AG09319 (cell line): ENCODE measurements at regions not wholly inside any gene's neighbourhood (a gene's known extent, or its start where the extent isn't known, plus 50 kb on each side); places are given as distances from the start of the nearest gene placed in this dataset.

Experiments
- DNase-seq: peaks from one replicate; pipeline ENCODE4 v3.0.0-alpha.2; 2010; ENCODE audit warnings: low read depth; ENCODE audit errors: extremely low read depth
- TF ChIP-seq, protein P1 (sequence below): IDR thresholded peaks from 2 replicates; pipeline ENCODE4 v1.5.1; 2011; ENCODE audit warnings: low read depth, mild to moderate bottlenecking, inconsistent platforms, low read length, moderate library complexity

DNA sequence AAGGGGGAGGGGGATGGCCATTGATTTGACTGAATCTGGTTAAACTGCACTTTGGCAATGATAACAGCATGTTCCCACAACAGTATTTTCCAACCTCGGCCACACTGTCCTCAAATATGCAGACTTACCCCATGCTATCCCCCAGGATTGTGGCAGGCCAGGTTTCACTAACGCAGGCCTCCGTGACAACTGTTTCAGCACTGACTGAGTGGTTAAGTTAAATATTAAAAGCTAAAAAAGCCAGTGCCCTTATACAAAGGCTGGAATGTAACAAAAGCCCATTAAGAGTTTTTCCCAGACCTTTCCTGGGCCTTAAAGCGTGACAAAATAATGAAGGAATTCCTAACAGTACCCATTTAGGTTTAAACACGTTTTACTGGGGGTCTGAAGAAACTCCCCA is 202.9 kb downstream of the USP25 start:
- no peak for DNase-seq
- TF ChIP-seq, protein P1, sequence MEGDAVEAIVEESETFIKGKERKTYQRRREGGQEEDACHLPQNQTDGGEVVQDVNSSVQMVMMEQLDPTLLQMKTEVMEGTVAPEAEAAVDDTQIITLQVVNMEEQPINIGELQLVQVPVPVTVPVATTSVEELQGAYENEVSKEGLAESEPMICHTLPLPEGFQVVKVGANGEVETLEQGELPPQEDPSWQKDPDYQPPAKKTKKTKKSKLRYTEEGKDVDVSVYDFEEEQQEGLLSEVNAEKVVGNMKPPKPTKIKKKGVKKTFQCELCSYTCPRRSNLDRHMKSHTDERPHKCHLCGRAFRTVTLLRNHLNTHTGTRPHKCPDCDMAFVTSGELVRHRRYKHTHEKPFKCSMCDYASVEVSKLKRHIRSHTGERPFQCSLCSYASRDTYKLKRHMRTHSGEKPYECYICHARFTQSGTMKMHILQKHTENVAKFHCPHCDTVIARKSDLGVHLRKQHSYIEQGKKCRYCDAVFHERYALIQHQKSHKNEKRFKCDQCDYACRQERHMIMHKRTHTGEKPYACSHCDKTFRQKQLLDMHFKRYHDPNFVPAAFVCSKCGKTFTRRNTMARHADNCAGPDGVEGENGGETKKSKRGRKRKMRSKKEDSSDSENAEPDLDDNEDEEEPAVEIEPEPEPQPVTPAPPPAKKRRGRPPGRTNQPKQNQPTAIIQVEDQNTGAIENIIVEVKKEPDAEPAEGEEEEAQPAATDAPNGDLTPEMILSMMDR: no peak

GRCh38 chr21:15935530-15935929 is 205.7 kb downstream of the USP25 start:
- no peak for DNase-seq
- TF ChIP-seq, protein P1: no peak

- DNase-seq: no peak
- TF ChIP-seq, protein P1: no peak
Measured at GRCh38 chr21:15943009-15943666, 213.4 kb downstream of the USP25 start.

- no peak for DNase-seq
- TF ChIP-seq, protein P1: no peak
Measured at GRCh38 chr21:15947677-15948076, 217.9 kb downstream of the USP25 start.

- TF ChIP-seq, protein P1: no peak
- DNase-seq: no peak
Measured at GRCh38 chr21:15953551-15954116, 223.9 kb downstream of the USP25 start.

- no peak for DNase-seq
- TF ChIP-seq, protein P1: no peak
Measured at GRCh38 chr21:15964236-15964855, 234.6 kb downstream of the USP25 start.

GRCh38 chr21:15966231-15966630 is 236.4 kb downstream of the USP25 start:
- TF ChIP-seq, protein P1: no peak
- DNase-seq: no peak
